ENCODE measurements at regions not wholly inside any gene's neighbourhood (a gene's known extent, or its start where the extent isn't known, plus 50 kb on each side); places are given as distances from the start of the nearest gene placed in this dataset.
"Not testable (repeated sequence)": the region's sequence is repeated elsewhere in the genome, so short reads cannot be mapped to it uniquely, and the experiment has no call there.

- peak; percentile 60 to 84 for DNase-seq
Observed at GRCh38 chr7:79709574-79710409, 256.3 kb upstream of the MAGI2 start.

GRCh38 chr7:79702116-79702515 lies 248.6 kb upstream of the MAGI2 start:
- DNase-seq: no peak

GRCh38 chr7:79692015-79692414 lies 238.5 kb upstream of the MAGI2 start:
- no peak for DNase-seq

- no peak for DNase-seq
Observed at GRCh38 chr7:79691074-79691473, 237.6 kb upstream of the MAGI2 start.

GRCh38 chr7:79684384-79684783 lies 230.9 kb upstream of the MAGI2 start:
- DNase-seq: no peak

- no peak for DNase-seq
Observed at GRCh38 chr7:79683916-79684315, 230.4 kb upstream of the MAGI2 start.

GRCh38 chr7:79683185-79683890 lies 229.9 kb upstream of the MAGI2 start:
- DNase-seq: no peak

GRCh38 chr7:79681454-79681853 lies 228.0 kb upstream of the MAGI2 start:
- DNase-seq: no peak

GRCh38 chr7:79673969-79674368 lies 220.5 kb upstream of the MAGI2 start:
- DNase-seq: no peak

GRCh38 chr7:79673421-79673820 lies 220.0 kb upstream of the MAGI2 start:
- no peak for DNase-seq

- DNase-seq: no peak
Observed at GRCh38 chr7:79668292-79668691, 214.8 kb upstream of the MAGI2 start.

- no peak for DNase-seq
Observed at GRCh38 chr7:79666472-79666871, 213.0 kb upstream of the MAGI2 start.

- peak in 1 of 2 experiments; percentile 7 for DNase-seq
Observed at GRCh38 chr7:79664884-79665676, 211.6 kb upstream of the MAGI2 start.

- no peak for DNase-seq
Observed at GRCh38 chr7:79658304-79658703, 204.8 kb upstream of the MAGI2 start.

- DNase-seq: no peak
Observed at GRCh38 chr7:79653136-79653631, 199.7 kb upstream of the MAGI2 start.

- DNase-seq: no peak
Observed at GRCh38 chr7:79652619-79653018, 199.2 kb upstream of the MAGI2 start.

- DNase-seq: no peak
Observed at GRCh38 chr7:79647711-79648110, 194.2 kb upstream of the MAGI2 start.

- no peak for DNase-seq
Observed at GRCh38 chr7:79646278-79646677, 192.8 kb upstream of the MAGI2 start.

GRCh38 chr7:79636849-79637248 lies 183.4 kb upstream of the MAGI2 start:
- DNase-seq: no peak

- not testable (repeated sequence) for DNase-seq
Observed at GRCh38 chr7:79625921-79626320, 172.5 kb upstream of the MAGI2 start.

GRCh38 chr7:79624336-79624735 lies 170.9 kb upstream of the MAGI2 start:
- DNase-seq: no peak

- DNase-seq: no peak
Observed at GRCh38 chr7:79622781-79623180, 169.3 kb upstream of the MAGI2 start.

GRCh38 chr7:79620291-79620690 lies 166.8 kb upstream of the MAGI2 start:
- DNase-seq: no peak
